Uterus (tissue), 3 donors: ENCODE measurements at regions not wholly inside any gene's neighbourhood (a gene's known extent, or its start where the extent isn't known, plus 50 kb on each side); places are given as distances from the start of the nearest gene placed in this dataset.

Experiments used
- DNase-seq, 2 donors: peaks; one replicate each; pipeline ENCODE4 v3.0.0-alpha.2; 2019 to 2020
- H3K27ac ChIP-seq, 2 donors: fragments of 200-600 bp; sonication (generic); 1 replicate in 1 of 2; 2 replicates in 1 of 2; pipeline ENCODE4 v1.5.1; 2016 to 2018
- H3K27me3 ChIP-seq, 2 donors: fragments of 200-600 bp; sonication (generic); one replicate each; pipeline ENCODE4 v1.5.1; 2018 to 2019; ENCODE audit warnings: control low read depth in 1 of 2
- H3K36me3 ChIP-seq, 2 donors: fragments of 200-600 bp; sonication (generic); one replicate each; pipeline ENCODE4 v1.5.1; 2019; ENCODE audit warnings: control low read depth in 1 of 2
- H3K4me1 ChIP-seq, 2 donors: fragments of 200-600 bp; sonication (generic); one replicate each; pipeline ENCODE4 v1.5.1; 2018 to 2019; ENCODE audit warnings: control low read depth in 1 of 2
- H3K4me3 ChIP-seq, 2 donors: fragments of 200-600 bp; sonication (generic); 1 replicate in 1 of 2; 2 replicates in 1 of 2; pipeline ENCODE4 v1.5.1; 2018 to 2019; ENCODE audit warnings: mild to moderate bottlenecking in 1 of 2
- H3K9me3 ChIP-seq, 2 donors: fragments of 200-600 bp; sonication (generic); one replicate each; pipeline ENCODE4 v1.5.1; 2019; ENCODE audit warnings: control low read depth in 1 of 2
- POLR2A ChIP-seq, 2 donors: fragments of 450-650 bp; IDR thresholded peaks; one replicate each; pipeline ENCODE4 v1.6.1; 2016; ENCODE audit warnings: antibody characterized with exemption in 2 of 2, mild to moderate bottlenecking in 1 of 2, moderate library complexity in 1 of 2
- intact Hi-C: fragments of 100-400 bp; cut with DNase I; formaldehyde crosslinking; loops from one replicate; pipeline ENCODE4 v1.15.1; 2023; ENCODE audit warnings: low total_unique reads
- TF ChIP-seq, protein P1 (sequence below), 4 experiments: fragments of 200-600 bp in 2 of 4; fragments of 450-650 bp in 2 of 4; sonication (generic) in 2 of 4; IDR thresholded peaks; one replicate each; pipeline ENCODE4 v1.5.1; 2016 to 2019; ENCODE audit warnings: antibody characterized with exemption in 4 of 4, mild to moderate bottlenecking in 2 of 4, moderate library complexity in 1 of 4
- donor health status: DM: yes; HTN: yes; CAD: no.

DNA sequence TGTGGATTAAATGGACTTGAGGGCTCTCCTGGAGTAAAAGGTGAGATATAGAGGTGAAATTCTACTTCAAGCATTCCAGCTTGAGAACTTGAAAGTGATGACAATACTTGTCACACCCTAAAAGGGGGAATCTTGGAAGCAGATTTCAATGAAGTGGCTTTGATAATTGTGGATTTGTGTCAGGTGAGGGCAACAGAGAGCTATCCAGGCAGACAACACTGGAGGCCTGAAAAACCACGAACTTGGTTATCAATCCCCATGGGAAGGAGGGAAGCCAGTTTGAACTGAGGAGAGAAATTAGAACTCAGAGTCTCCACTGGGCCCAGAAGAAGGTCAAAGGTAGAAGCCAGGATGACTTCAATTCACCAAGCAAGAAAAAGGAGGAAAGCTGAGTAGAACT lies 263.9 kb downstream of the FIGN start:
- Histone ChIP-seq H3K9me3 (no peaks in the 10 kb centered on the region), H3K27ac (no peak overlapping the region), H3K27me3 (no peaks in the 10 kb centered on the region), H3K4me3 (no peak overlapping the region), H3K4me1 (no peaks in the 10 kb centered on the region), H3K36me3 (no peaks in the 10 kb centered on the region)
- TF ChIP-seq, protein P1, sequence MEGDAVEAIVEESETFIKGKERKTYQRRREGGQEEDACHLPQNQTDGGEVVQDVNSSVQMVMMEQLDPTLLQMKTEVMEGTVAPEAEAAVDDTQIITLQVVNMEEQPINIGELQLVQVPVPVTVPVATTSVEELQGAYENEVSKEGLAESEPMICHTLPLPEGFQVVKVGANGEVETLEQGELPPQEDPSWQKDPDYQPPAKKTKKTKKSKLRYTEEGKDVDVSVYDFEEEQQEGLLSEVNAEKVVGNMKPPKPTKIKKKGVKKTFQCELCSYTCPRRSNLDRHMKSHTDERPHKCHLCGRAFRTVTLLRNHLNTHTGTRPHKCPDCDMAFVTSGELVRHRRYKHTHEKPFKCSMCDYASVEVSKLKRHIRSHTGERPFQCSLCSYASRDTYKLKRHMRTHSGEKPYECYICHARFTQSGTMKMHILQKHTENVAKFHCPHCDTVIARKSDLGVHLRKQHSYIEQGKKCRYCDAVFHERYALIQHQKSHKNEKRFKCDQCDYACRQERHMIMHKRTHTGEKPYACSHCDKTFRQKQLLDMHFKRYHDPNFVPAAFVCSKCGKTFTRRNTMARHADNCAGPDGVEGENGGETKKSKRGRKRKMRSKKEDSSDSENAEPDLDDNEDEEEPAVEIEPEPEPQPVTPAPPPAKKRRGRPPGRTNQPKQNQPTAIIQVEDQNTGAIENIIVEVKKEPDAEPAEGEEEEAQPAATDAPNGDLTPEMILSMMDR (IDR thresholded peaks at IDR 0.05): no peak
- TF ChIP-seq POLR2A (IDR thresholded peaks at IDR 0.05): no peak
- DNase-seq: no peak
- intact Hi-C loops: no loop called here

DNA sequence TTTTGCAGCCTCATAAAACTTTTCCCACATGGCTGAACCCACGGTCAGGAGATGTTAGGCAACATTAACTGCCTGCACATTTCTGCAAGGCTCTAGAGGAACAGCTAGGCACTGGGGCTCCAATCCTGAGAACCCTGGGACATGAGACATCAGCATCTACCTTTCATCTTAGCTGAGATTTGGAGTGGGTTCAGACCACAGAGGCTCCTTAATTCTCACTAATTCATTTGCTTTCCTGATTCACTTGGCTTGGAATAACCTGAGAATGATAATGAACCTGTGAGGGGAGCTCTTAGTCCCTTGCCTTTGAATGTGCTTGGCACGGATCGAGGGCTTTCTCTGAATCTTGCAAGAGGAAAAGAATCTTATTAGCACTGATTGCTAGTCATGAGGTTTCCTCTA lies 266.2 kb downstream of the FIGN start:
- no peak for DNase-seq
- no peaks in the 10 kb centered on the region for H3K27me3 ChIP-seq
- H3K4me1 ChIP-seq: no peaks in the 10 kb centered on the region
- no peak overlapping the region for H3K4me3 ChIP-seq
- H3K27ac ChIP-seq: no peak overlapping the region
- intact Hi-C loops: no loop called here
- TF ChIP-seq POLR2A (IDR thresholded peaks at IDR 0.05): no peak
- TF ChIP-seq, protein P1 (IDR thresholded peaks at IDR 0.05): no peak
- no peaks in the 10 kb centered on the region for H3K36me3 ChIP-seq
- H3K9me3 ChIP-seq: no peaks in the 10 kb centered on the region

DNA sequence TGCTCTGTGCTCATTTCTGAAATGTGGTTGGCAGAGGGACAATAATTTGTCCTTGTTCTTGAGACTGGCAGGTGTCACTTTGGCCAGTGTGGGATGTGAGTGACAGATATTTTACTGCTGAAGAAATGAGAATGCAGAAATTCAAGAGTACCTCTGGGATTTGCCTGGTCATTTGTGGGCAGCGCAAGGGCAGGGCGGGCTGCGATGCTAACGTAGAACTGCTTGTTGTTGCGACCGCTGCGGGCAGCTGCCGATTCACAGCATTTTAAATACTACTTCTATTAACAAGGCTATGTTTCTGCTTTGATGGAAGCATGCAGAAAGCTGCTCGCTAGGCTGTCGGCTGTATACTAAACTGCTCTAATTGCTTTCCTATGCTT lies 268.6 kb downstream of the FIGN start:
- H3K36me3 ChIP-seq: no peaks in the 10 kb centered on the region
- TF ChIP-seq POLR2A (IDR thresholded peaks at IDR 0.05): no peak
- TF ChIP-seq, protein P1 (IDR thresholded peaks at IDR 0.05): no peak
- no peak for DNase-seq
- no peaks in the 10 kb centered on the region for H3K27me3 ChIP-seq
- intact Hi-C loops: no loop called here
- no peaks in the 10 kb centered on the region for H3K4me1 ChIP-seq
- no peak overlapping the region for H3K27ac ChIP-seq
- H3K9me3 ChIP-seq: no peaks in the 10 kb centered on the region
- no peak overlapping the region for H3K4me3 ChIP-seq

DNA sequence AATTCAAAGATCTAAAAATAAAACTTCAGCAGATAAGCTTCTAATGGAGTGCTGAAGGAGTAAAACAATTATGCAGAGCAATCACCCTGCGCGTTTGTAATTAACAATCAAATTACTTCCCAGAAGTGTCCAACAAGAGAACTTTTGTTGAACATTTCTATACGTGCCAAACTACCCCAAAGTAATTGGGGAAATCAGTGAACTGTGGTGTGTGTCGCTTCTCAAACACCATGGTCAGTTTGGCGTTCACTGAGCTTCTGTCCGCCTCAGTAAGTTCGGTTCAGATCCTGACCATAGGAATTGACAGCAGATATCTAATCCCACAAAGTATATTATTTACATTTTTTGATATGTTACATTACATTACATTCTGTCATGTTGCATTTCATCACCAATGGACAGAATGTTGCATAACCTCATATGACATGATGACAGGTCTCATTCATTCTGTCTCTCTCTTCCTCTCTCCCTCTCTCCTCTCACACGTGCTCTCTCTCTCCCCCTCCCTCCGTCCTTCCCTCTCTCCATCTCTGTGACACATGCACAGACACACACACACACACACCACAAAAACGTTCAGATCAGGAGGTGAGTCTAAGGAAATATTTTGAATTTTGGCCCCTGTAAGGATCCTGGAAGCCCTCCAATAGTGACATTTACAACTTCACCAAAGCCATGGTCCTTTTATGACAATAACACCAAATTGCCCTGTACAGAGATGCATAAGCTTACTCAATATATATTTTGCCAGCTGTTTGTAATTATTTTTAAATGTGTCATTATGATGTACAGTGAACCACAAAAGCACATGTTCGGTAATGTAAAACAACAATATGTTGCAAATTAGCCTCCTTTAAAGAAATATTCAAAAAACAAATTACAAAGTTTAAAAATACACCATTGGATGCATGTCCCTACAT lies 269.2 kb downstream of the FIGN start:
- intact Hi-C loops: no loop called here
- TF ChIP-seq, protein P1 (IDR thresholded peaks at IDR 0.05): no peak
- no peak for TF ChIP-seq POLR2A (IDR thresholded peaks at IDR 0.05)
- H3K27ac ChIP-seq: no peak overlapping the region

DNA sequence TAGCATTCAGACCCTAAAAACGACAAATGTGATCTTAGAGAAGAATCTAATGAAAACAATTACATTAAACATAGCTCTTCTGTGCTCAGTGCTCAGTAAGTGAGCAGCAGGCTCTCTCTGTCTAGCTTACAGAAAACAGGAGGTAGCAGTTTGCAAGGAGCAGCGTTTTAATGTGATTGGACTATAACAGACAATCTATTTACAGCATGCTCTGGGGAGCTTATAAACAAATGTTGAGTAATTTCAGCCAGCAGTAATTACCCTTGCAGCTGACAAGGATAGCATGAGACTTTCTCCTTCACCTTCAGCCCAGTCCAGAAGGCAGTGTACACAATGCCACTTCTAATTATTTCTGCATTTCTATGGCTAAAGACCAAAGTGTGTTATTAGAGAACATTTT lies 270.4 kb downstream of the FIGN start:
- Histone ChIP-seq H3K27ac (no peak overlapping the region), H3K36me3 (no peaks in the 10 kb centered on the region), H3K4me3 (no peak overlapping the region), H3K27me3 (no peaks in the 10 kb centered on the region), H3K9me3 (no peaks in the 10 kb centered on the region), H3K4me1 (no peaks in the 10 kb centered on the region)
- intact Hi-C loops: no loop called here
- TF ChIP-seq, protein P1 (IDR thresholded peaks at IDR 0.05): no peak
- no peak for TF ChIP-seq POLR2A (IDR thresholded peaks at IDR 0.05)
- no peak for DNase-seq

More for the DNA sequence above, 269.2 kb downstream of the FIGN start:
- Histone ChIP-seq H3K36me3 (no peaks in the 10 kb centered on the region), H3K9me3 (no peaks in the 10 kb centered on the region), H3K27me3 (no peaks in the 10 kb centered on the region), H3K4me1 (no peaks in the 10 kb centered on the region), H3K4me3 (no peak overlapping the region)
- no peak for DNase-seq
